ENCODE measurements at regions not wholly inside any gene's neighbourhood (a gene's known extent, or its start where the extent isn't known, plus 50 kb on each side); places are given as distances from the start of the nearest gene placed in this dataset.

GRCh38 chr20:6348908-6349307 is 226.1 kb upstream of the FERMT1 start:
- TF ChIP-seq POLR2A (IDR thresholded peaks at IDR 0.05; ENCODE audit: low read depth, low read length), result no peak
- no peak for TF ChIP-seq POLR2AphosphoS5 (IDR thresholded peaks at IDR 0.05; ENCODE audit: low read depth, low read length)
- TF ChIP-seq POU2F2 (IDR thresholded peaks at IDR 0.05; ENCODE audit: low read depth, low read length), result no peak

All from GM12891 (cell line).